HUDEP-2 (cell line): ENCODE measurements at regions not wholly inside any gene's neighbourhood (a gene's known extent, or its start where the extent isn't known, plus 50 kb on each side); places are given as distances from the start of the nearest gene placed in this dataset.

ENCODE experiments used
- DNase-seq, 76 experiments: peaks; one replicate each; lab custom pipeline; 2025; ENCODE audit not compliant: unreplicated experiment in 76 of 76; lab: John Stamatoyannopoulos, UW

DNA sequence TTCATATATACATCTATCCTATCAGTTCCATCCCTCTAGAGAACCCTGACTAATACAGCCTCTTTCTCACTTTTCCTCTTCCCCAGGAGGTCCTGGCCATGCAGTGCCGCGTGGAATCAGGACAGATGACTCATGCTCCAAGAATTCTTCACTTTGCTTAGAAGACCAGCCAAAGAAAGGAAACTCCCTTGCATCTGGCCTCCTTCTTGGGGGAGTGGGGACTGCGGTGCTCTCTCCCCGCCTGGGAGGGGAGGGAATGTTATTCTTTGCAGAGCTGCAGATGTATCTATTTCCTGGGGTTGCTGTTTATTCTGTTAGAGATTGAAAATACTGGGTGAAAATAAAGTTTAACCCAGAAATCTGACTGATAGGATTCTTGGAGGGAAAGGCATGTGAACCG is 111.5 kb upstream of the SH3BP4 start:
- no peak for DNase-seq

DNA sequence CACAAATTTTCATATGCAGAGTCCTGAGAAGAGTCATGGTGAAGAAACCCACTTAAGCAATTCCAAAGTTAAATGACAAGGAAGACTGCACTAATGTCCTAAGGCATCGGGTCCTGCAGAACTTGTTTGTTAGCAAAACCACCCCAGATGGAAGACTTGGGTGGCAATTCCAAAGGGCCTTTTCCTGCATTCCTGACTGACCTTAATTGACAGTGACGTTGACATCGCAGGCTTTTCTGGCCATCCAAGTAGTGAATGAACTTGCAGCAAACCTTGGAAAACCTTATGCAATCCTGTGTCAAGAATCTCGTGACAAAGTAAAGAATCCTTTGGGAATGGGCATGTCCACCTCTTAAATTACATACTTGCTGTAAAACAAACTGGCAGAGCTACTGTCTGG is 112.5 kb upstream of the SH3BP4 start:
- DNase-seq = no peak

DNA sequence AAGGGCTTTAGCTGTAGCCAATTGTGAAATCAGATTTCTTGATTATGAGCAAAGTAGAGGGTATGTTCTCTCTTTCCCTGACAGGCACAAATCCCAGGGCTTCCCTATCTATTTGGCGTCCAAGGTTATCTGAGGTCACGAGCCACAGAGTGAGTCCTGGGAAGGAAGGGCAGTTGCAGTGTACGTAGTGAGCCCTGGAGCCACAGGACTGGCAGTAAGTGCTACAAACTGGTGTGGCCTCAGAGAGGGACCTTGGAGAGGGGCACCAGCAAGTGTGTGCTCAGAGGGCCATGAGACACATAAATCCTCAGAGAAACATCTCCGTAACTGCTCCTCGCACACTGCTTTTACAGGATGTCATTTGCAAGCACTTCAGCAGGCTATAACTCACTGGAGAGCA is 115.5 kb upstream of the SH3BP4 start:
- DNase-seq = no peak

DNA sequence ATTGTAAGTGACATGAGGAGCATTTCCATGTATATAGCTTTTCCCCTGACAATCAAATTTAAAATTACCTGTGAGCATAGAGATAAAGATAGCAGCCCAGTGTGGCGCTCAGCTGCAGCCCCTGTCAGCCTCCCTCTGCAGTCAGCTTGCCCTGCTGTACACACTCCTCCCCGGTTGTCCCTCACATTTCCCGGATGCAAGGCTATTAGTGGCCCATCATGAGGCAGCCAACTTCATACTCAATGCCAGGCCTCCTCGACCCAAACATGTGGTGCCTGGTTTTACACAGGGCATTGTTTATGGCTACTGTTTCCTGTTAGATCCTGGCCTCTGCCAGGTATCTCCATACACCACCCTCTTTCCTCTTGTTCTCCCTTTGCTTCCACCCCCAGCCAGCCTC is 116.1 kb upstream of the SH3BP4 start:
- DNase-seq = no peak

- no peak for DNase-seq
Measured at GRCh38 chr2:234834228-234834923, 117.4 kb upstream of the SH3BP4 start.

DNA sequence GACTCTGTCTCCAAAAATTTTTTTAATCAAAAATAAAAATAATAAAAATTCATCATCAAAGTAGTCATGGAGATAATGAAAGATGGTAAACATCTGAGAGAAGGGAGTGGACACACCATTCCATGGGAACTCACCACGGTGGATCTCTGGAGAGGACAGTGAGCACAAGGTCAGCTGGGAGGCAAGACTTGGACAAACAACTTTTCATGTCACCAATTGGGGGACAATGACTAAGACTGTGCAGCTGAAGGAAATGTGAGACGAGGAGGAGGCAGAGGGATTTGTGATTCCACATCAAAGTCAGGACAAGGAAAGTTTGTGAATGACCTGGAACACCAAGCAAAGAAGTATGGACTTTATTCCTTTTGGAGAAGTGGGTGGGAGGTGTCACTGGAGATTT is 121.0 kb upstream of the SH3BP4 start:
- no peak for DNase-seq

DNA sequence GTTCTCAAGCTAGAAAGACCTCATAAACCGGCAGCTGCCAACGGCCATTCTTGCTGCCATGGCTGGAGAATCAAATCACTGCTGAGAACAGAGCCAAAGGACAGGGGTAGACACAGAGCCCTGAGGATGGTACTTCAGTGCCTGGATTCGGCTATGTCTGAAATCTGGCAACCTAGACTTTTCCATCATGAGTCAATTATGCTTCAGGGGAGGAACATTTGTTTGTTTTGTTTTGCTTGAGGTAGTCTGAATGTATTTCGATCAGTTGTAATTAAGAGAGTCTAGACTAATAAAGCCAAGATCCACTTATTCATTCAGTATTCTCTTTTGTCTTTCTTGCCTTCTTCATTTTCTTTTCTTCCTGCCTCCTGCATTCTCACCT is 122.8 kb upstream of the SH3BP4 start:
- DNase-seq = no peak

DNA sequence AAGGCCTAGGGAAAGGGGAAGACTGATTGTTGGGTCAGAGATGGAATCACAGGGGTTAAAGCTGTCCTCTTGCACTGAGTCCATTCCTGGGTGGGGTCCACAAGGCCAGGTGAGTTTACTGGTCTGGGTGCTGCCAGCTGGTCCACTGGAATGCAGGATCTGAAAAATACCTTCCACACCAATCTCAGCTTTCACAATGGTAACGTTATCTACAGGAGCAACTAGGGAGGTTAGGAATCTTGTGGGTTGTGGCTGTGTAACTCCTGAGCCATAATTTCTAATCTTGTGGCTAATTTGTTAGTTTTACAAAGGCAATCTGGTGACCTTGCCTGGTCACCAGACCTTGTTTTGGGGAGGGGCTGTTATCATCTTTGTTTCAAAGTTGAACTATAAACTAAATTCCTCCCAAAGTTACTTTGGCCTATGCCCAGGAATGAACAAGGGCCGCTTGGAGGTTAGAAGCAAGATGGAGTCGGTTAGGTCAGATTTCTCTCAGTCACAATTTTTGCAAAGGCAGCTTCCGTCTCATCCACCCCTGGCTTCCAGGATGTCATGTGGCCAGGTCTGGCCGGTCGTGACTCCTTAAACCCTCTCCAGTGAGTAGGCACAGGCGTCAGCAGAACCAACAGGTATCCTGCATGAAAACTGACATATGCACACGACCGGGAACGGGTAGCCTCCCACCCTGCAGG is 123.3 kb upstream of the SH3BP4 start:
- DNase-seq = no peak

DNA sequence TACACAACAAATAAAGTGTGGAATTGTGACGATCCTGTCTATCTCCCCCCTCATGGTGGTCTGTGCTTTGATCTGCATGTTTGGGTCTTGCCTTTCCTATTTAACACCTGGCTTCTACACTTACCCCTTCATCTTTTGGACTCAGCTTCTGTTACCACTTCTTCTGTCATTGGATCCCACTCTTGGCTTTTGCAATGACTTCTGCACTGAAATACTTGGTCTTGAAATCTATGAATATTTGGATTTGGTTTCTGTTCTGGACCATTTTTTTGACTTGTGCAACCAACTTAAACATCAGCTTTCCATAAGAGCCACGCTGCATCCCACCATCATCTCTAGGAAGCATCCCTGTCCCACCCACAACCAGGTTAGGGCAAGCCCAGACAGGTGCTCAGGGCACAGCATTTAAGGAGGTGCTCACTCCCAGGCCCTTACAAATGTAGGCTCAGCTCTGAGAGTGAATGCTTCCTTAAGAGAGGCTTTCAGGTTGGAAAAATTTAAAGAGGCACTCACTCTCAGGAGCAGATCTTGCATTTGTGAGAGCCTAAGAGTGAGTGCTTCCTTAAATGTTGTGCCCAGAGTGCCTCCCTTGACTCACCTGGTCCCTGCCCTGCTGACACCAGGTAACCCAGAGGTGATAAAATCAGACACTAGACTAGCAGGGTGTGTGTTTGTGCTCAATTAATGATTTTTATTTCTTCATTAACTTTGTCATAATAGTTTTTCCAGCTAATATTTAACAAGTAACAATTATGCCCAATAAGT is 124.5 kb upstream of the SH3BP4 start:
- no peak for DNase-seq

DNA sequence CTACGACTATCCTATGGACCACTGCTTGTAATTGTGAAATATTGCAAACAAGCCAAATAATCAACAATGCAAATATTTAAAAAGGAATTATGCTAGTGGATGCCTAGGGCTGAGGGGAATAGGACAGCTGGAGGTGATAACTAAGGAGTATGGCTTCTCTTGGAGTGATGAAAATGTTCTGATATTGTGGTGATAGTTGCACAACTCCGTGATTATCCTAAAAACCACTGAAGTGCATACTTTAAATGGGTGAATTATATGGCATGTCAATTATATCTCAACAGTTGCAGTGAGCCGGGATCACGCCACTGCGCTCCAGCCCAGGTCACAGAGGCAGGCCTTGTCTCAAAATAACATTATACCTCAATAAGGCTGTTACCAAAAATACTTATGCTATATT is 125.1 kb upstream of the SH3BP4 start:
- no peak for DNase-seq

GRCh38 chr2:234825616-234826015 is 126.2 kb upstream of the SH3BP4 start:
- no peak for DNase-seq

DNA sequence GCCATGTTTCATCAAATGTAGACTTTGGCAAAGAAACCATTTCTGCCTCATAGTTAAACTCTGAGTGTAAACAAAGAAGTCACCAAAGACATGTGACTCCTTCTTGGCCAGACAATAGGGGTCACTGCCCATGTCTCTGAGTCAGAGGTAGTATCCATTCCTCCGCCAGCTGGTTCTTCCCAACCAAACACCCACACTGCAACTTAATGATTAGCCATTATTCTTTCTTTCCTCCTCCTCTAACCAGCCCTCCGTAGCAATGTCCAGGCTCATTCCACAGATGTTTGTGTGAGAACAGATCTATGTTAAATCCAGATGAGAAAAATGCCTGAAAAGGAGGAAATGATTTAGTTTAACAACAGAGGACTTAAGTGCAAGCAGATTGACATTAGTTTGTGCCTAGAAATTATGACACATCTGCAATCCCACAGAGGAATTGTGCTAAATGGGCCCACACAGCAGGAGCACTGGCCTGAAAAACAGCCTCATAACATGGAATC is 127.9 kb upstream of the SH3BP4 start:
- no peak for DNase-seq

DNA sequence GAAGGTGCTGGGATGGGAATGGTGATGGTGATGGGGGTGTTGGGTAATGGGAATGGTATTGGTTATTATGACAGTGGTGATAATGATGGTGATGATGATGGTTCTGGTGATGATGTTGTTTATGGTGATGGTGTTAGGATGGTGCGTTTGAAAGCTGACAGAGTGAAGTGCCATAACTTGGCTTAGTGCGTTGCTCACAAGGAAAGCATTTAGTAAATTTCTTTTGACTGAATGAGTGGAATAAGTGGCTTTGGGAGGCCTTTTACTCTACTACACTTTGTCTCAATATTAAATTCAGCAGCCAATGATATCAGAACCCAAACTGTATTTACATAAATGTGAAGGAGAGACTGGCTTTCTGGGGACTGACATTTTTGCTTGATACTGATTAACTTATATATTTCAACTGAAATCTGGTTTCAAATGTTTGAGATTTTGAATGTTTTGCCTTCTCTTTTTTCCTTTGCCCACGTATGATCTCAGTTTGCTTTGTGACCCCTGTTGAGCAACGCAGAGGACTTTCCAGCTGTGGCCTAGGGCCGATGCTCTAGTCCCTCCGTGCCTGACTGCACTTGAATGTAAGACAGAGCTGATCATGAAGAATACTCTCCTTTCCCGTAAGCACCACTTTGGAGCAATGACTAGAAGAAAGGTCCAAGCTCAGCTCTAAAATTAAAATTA is 128.5 kb upstream of the SH3BP4 start:
- no peak for DNase-seq

DNA sequence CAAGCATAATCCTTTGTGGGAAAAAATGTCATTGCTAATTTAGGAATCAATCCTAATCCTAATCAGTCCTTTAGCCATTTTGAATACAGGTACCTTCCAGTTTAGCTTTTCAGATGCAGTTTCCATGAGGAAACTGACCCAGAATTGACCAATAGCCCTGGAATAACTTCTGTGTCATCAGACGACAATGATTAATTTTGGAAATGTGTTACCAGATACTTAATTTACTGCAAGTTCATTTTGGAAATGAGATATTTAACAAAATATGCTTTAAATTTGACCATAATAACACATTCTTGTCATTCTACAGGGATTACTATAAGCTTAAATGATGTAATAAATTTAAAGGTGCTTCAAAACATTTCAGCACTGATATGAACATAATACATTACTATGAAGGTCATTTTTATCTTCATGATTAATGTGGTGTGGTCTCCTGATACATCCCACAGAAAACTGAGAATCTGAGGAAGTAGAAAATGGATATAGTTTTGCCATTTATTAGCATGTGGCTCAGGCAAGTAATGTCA is 129.8 kb upstream of the SH3BP4 start:
- no peak for DNase-seq

DNA sequence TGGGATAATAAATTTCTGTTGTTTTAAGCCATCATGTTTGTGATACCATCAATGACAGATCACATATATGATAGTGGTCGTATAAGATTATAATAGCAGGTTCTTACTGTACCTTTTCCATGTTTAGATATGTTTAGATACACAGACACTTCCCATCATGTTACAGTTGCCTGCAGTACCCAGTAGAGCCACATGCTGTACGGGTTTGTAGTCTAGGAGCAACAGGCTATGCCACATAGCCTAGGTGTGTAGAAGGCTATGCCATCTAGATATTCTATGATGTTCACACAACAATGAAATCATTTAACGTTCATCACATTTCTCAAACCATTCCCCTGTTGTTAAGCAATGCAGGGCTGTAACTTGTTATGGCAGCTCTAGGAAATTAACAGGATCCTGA is 132.9 kb upstream of the SH3BP4 start:
- no peak for DNase-seq

GRCh38 chr2:234816491-234816890 is 135.3 kb upstream of the SH3BP4 start:
- no peak for DNase-seq

DNA sequence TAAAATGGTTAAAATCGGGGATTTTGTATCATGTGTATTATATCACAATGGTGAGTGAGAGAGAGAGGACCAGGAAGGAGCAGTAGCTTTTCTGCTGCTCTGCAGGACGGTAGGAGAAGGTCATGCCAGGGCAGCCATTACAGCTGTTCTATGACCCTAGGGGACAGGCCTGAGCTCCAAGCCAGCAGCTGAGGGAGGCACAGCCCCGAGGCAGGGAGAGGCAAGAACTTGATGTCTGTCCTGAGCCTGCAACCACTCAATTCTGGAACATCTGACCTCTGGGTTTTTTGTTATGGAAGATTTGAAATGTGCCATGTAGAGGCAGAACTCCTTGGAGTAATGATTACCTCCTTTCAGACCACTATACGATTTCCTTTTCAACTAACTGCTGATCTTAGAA is 135.8 kb upstream of the SH3BP4 start:
- DNase-seq = no peak

DNA sequence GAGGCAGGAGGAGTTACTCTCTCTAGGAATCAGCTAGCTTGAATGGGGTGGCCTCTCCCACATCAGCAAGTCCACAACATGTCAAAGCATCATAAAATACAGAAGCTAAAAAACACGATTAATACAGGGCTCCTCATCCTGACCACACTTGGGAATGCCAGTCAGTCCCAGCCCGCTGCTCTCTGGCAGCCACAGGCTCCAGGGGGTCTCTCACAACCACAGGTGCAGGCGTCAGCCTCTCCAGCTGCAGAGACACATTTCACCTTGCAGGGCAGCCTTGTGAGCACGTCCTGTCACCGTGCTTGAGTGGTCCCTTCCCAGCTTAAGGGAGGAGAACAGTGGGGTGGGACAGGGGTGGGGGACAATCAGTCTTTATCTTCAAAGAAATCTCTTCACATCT is 137.4 kb upstream of the SH3BP4 start:
- no peak for DNase-seq

DNA sequence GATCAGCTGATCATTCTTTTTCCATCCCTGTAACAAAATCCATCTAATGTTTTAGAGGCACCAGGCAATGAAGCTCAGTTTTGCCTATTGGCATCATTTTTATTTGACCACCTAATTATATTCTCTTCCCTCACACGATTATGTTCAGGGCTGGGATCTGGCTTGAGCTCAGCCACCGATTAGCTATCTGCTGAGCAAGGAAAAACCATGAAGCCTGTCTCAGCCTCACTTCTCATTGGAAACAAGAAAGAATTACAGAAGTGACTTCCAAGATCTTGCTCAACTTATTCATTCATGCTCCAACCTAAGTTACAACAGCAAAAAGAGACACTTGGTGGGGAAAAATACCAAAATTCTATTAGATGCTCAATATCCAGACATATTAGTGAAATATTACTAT is 139.0 kb upstream of the SH3BP4 start:
- DNase-seq = no peak

GRCh38 chr2:234808907-234809306 is 142.9 kb upstream of the SH3BP4 start:
- no peak for DNase-seq

- no peak for DNase-seq
Measured at GRCh38 chr2:234806818-234807217, 145.0 kb upstream of the SH3BP4 start.
